IMR-90 (cell line): ENCODE measurements at regions not wholly inside any gene's neighbourhood (a gene's known extent, or its start where the extent isn't known, plus 50 kb on each side); places are given as distances from the start of the nearest gene placed in this dataset.

Experiments
- ATAC-seq: fragments of 200-7000 bp; cut with Tn5 transposase; 2 replicates; pipeline ENCODE4 v1.9.1; 2020; ENCODE audit warnings: low read depth, mild to moderate bottlenecking, moderate library complexity
- BruUV-seq: library from RNA; stranded (reverse); fragments of 400-500 nt; replicated peaks from 2 replicates; lab custom pipeline; 2021; lab: Mats Ljungman, UMichigan
- CTCF ChIA-PET: fragments of 300-600 bp; formaldehyde crosslinking; extraction: SDS; loops from one replicate; lab custom pipeline; 2021; ENCODE audit warnings: antibody characterized with exemption; lab: Yijun Ruan, JAX
- POLR2A ChIA-PET: fragments of 300-600 bp; sonication (Branson Sonifier 250); formaldehyde crosslinking; loops from one replicate; lab custom pipeline; 2022; ENCODE audit warnings: antibody characterized with exemption; ENCODE audit not compliant: unreplicated experiment; lab: Charles Lee
- DNase-seq: peaks from one replicate; pipeline ENCODE4 v3.0.0; 2013
- H2AFZ ChIP-seq: replicated peaks from 2 replicates; pipeline ENCODE3; 2013; ENCODE audit warnings: low read length, mild to moderate bottlenecking; ENCODE audit not compliant: poor library complexity
- H2AK5ac ChIP-seq: 2 replicates; pipeline ENCODE4 v1.6.1; 2013; ENCODE audit warnings: low read depth, low read length, inconsistent platforms
- H2AK9ac ChIP-seq: replicated peaks from 2 replicates; pipeline ENCODE3; 2013; ENCODE audit warnings: mild to moderate bottlenecking, low read depth, low read length, moderate library complexity; ENCODE audit not compliant: poor library complexity
- H2BK120ac ChIP-seq: 2 replicates; pipeline ENCODE4 v1.6.1; 2013; ENCODE audit warnings: low read depth, low read length, inconsistent platforms
- H2BK15ac ChIP-seq: 3 replicates; pipeline ENCODE4 v1.6.1; 2013; ENCODE audit warnings: low read depth, low read length, inconsistent platforms
- H2BK20ac ChIP-seq: 2 replicates; pipeline ENCODE4 v1.6.1; 2013; ENCODE audit warnings: low read depth, mild to moderate bottlenecking, inconsistent platforms, low read length, moderate library complexity
- H2BK5ac ChIP-seq: 2 replicates; pipeline ENCODE4 v1.6.1; 2013; ENCODE audit warnings: mild to moderate bottlenecking, low read depth, low read length, inconsistent platforms; ENCODE audit not compliant: poor library complexity, severe bottlenecking
- H3K14ac ChIP-seq: replicated peaks from 2 replicates; pipeline ENCODE4 v1.6.1; 2013; ENCODE audit warnings: low read depth, low read length, inconsistent platforms
- H3K18ac ChIP-seq: 2 replicates; pipeline ENCODE4 v1.6.1; 2013; ENCODE audit warnings: low read depth, low read length, control low read depth
- H3K23ac ChIP-seq: 2 replicates; pipeline ENCODE4 v1.6.1; 2013; ENCODE audit warnings: low read depth, low read length, inconsistent platforms
- H3K27ac ChIP-seq: 2 replicates; pipeline ENCODE4 v1.5.1; 2013; ENCODE audit warnings: mild to moderate bottlenecking, control low read depth, low read length; ENCODE audit not compliant: insufficient read depth
- H3K27me3 ChIP-seq: 2 replicates; pipeline ENCODE4 v1.6.1; 2013; ENCODE audit warnings: low read length; ENCODE audit not compliant: control insufficient read depth, insufficient read depth
- H3K36me3 ChIP-seq: 2 replicates; pipeline ENCODE4 v1.6.1; 2013; ENCODE audit warnings: low read length, mixed read lengths; ENCODE audit not compliant: control insufficient read depth, insufficient read depth
- H3K4ac ChIP-seq: 2 replicates; pipeline ENCODE4 v1.6.1; 2013; ENCODE audit warnings: low read depth, low read length, inconsistent platforms
- H3K4me1 ChIP-seq: 2 replicates; pipeline ENCODE4 v1.6.1; 2013; ENCODE audit warnings: low read length, mixed read lengths; ENCODE audit not compliant: control insufficient read depth, insufficient read depth
- H3K4me2 ChIP-seq: 2 replicates; pipeline ENCODE4 v1.6.1; 2013; ENCODE audit warnings: low read depth, mild to moderate bottlenecking, control low read depth, low read length, moderate library complexity
- H3K4me3 ChIP-seq: 2 replicates; pipeline ENCODE4 v1.5.1; 2013; ENCODE audit warnings: low read depth, mild to moderate bottlenecking, control low read depth, low read length, moderate library complexity; ENCODE audit not compliant: insufficient read depth
- H3K56ac ChIP-seq: 2 replicates; pipeline ENCODE4 v1.6.1; 2013; ENCODE audit warnings: low read length, inconsistent platforms; ENCODE audit not compliant: insufficient read depth; ENCODE audit errors: extremely low read depth
- H3K79me1 ChIP-seq, 2 experiments: 2 replicates each; pipeline ENCODE4 v1.6.1; 2013; ENCODE audit warnings: low read length in 2 of 2, inconsistent platforms in 1 of 2, low read depth in 1 of 2
- H3K9ac ChIP-seq: 2 replicates; pipeline ENCODE4 v1.6.1; 2013; ENCODE audit warnings: low read depth, low read length, control low read depth
- H3K9me1 ChIP-seq: 2 replicates; pipeline ENCODE4 v1.6.1; 2013; ENCODE audit warnings: low read length, inconsistent platforms; ENCODE audit not compliant: insufficient read depth
- H3K9me3 ChIP-seq: 2 replicates; pipeline ENCODE4 v1.6.1; 2013; ENCODE audit warnings: low read length; ENCODE audit not compliant: control insufficient read depth, insufficient read depth
- H4K20me1 ChIP-seq: 2 replicates; pipeline ENCODE4 v1.6.1; 2013; ENCODE audit warnings: low read length, inconsistent platforms; ENCODE audit not compliant: insufficient read depth
- H4K5ac ChIP-seq: 2 replicates; pipeline ENCODE4 v1.6.1; 2013; ENCODE audit warnings: mild to moderate bottlenecking, low read depth, low read length, control low read depth
- H4K8ac ChIP-seq, 2 experiments: 2 replicates each; pipeline ENCODE4 v1.6.1; 2013; ENCODE audit warnings: low read depth in 2 of 2, low read length in 2 of 2, control low read depth in 1 of 2, inconsistent platforms in 1 of 2
- H4K91ac ChIP-seq: 2 replicates; pipeline ENCODE4 v1.6.1; 2013; ENCODE audit warnings: low read depth, low read length, inconsistent platforms; ENCODE audit not compliant: insufficient read depth
- FOS ChIP-seq: fragments of 150-350 bp; IDR thresholded peaks from 2 replicates; pipeline ENCODE4 v1.6.1; 2016; ENCODE audit warnings: low read depth, low read length
- NFE2L2 ChIP-seq: fragments of 150-350 bp; IDR thresholded peaks from 2 replicates; pipeline ENCODE4 v1.6.1; 2016; ENCODE audit warnings: low read depth, mild to moderate bottlenecking, low read length
- WGBS, 2 experiments: methylation state at CpG; one replicate each; pipeline versions ENCODE4 v1.1.5 to v1.1.7; 2013; ENCODE audit warnings: missing lambda C conversion rate in 2 of 2; ENCODE audit not compliant: insufficient read length in 1 of 2; ENCODE audit errors: extremely low coverage in 2 of 2; 5-methylcytosine and 5-hydroxymethylcytosine counted together
- dilution Hi-C: fragments of 300-500 bp; cut with HindIII; formaldehyde crosslinking; loops from one replicate; pipeline ENCODE4 v1.14.3; 2018; ENCODE audit warnings: low sequenced_read_pairs; ENCODE audit not compliant: unreplicated experiment
- in situ Hi-C: fragments of 300-500 bp; cut with MboI; formaldehyde crosslinking; loops from 3 replicates; pipeline ENCODE4 v1.14.3; 2019; ENCODE audit warnings: low sequenced_read_pairs, inconsistent platforms, mixed read lengths
- intact Hi-C: fragments of 100-400 bp; cut with micrococcal nuclease; formaldehyde crosslinking; loops from 2 replicates; pipeline ENCODE4 v1.10.0; 2022

DNA sequence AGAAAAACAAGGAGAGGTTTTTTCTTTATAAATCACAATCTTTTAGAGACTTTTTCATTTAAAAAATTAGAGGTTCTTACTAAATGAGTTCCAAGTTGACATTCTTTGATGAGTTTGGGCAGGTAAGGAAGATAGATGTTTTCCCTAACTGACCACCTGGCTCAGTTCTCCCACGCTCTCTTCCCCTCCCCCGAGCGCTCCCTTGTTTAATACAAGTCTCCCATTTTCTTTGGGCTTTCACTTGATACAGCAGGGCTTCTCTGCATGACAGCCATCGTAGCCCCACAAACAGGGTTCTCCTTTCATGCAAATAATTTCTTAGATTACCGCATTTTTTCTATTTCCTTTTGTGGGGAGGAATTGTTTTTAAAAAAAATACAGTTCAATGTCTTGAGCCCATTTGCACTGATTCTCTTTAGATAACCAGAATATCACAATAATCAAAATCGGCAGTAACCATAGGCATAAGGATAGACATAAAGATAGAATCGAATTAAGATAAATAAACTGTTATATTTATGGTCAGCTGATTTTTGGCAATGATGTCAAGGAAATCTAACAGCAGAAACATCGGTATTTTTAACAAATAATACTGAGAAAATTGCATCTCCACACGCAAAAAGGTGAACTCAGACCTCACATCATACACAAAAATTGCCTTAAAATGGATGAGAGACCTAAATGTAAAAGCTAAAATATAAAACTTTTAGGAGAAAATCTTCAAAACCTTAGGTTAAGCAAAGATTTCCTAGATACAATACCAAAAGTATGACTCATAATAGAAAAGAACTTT is 325.4 kb downstream of the PIK3R1 start:
- Histone ChIP-seq H3K9me1 (no peaks in the 10 kb centered on the region), H2BK5ac (no peak overlapping the region), H2BK15ac (no peak overlapping the region), H2BK20ac (no peak overlapping the region), H3K79me1 (no peaks in the 10 kb centered on the region), H2AFZ (no peak overlapping the region), H3K4me2 (no peak overlapping the region), H3K56ac (no peak overlapping the region), H3K27me3 (no peaks in the 10 kb centered on the region), H4K5ac (no peak overlapping the region), H3K27ac (no peak overlapping the region), H2AK9ac (no peak overlapping the region), H3K18ac (no peak overlapping the region), H3K36me3 (no peaks in the 10 kb centered on the region), H2BK120ac (no peak overlapping the region), H3K23ac (no peak overlapping the region), H3K9me3 (no peaks in the 10 kb centered on the region), H4K91ac (no peak overlapping the region), H4K20me1 (no peaks in the 10 kb centered on the region), H3K4me1 (no peaks in the 10 kb centered on the region), H3K14ac (no peak overlapping the region; the same call in 1 of the 2 replicates), H3K9ac (no peak overlapping the region), H3K4me3 (no peak overlapping the region), H2AK5ac (no peak overlapping the region), H4K8ac (no peak overlapping the region), H3K4ac (no peak overlapping the region)
- CTCF ChIA-PET, result interaction anchor here (0.6 kb wide), 1 partner anchor 62 kb away, joined by 3 read pairs; no protein-coding TSS in a partner anchor
- in situ Hi-C loops, result no loop called here
- TF ChIP-seq FOS, result peak; percentile 48; the same call in 1 of the 2 replicates
- no peak for TF ChIP-seq NFE2L2
- BruUV-seq, result no TSS peak
- POLR2A ChIA-PET, result no interaction called here
- intact Hi-C loops, result no loop called here
- no peak for ATAC-seq
- DNase-seq, result no peak
- no CpG with 5 or more reads among the region's 9 CpGs for WGBS, 2 experiments
- dilution Hi-C loops, result no loop called here
